A549 (cell line): ENCODE measurements at regions not wholly inside any gene's neighbourhood (a gene's known extent, or its start where the extent isn't known, plus 50 kb on each side); places are given as distances from the start of the nearest gene placed in this dataset.
A peak's percentile ranks its signal among the peaks of the same experiment; 100 is the strongest.

Experiments used
- ATAC-seq, 2 experiments: fragments of 200-7000 bp in 1 of 2; fragments of >200 bp in 1 of 2; cut with Nextera tagmentation in 1 of 2; cut with Tn5 transposase in 1 of 2; 3 replicates each; pipeline versions ENCODE4 v1.8.0 to v1.9.1; 2018 to 2020; ENCODE audit warnings: mild to moderate bottlenecking in 1 of 2, moderate library complexity in 1 of 2
- CTCF ChIA-PET: fragments of 300-600 bp; sonication (Branson Sonifier 250); formaldehyde crosslinking; extraction: SDS; loops from one replicate; lab custom pipeline; 2021; ENCODE audit warnings: antibody characterized with exemption, inconsistent platforms; lab: Yijun Ruan, JAX
- POLR2A ChIA-PET: fragments of 350-600 bp; formaldehyde crosslinking; extraction: SDS; loops from one replicate; lab custom pipeline; 2021; ENCODE audit warnings: antibody characterized with exemption, inconsistent platforms; lab: Yijun Ruan, JAX
- DNase-seq, 2 experiments: peaks; one replicate each; pipeline versions ENCODE4 v3.0.0 to v3.0.0-alpha.2; 2011 to 2016; ENCODE audit warnings: low read depth in 1 of 2, low spot score in 1 of 2
- FAIRE-seq: peaks from 2 replicates; lab custom pipeline; 2011; peaks lifted over from hg19 to GRCh38; lab: Jason Lieb, UNC
- H3K27ac ChIP-seq, 2 experiments: fragments of >200 bp; sonication (Bioruptor Twin); formaldehyde crosslinking; 3 replicates each; pipeline ENCODE4 v1.5.1; 2016 to 2017
- H3K4me1 ChIP-seq: fragments of >200 bp; sonication (Bioruptor Twin); formaldehyde crosslinking; 3 replicates; pipeline ENCODE4 v1.6.1; 2016
- H3K4me2 ChIP-seq: fragments of >200 bp; sonication (Bioruptor Twin); formaldehyde crosslinking; 3 replicates; pipeline ENCODE4 v1.6.1; 2016
- H3K4me3 ChIP-seq: fragments of >200 bp; sonication (Bioruptor Twin); formaldehyde crosslinking; 3 replicates; pipeline ENCODE4 v1.5.1; 2016
- H3K9me3 ChIP-seq: fragments of >200 bp; sonication (Bioruptor Twin); formaldehyde crosslinking; 3 replicates; pipeline ENCODE4 v1.6.1; 2016
- ATOH8 ChIP-seq: fragments of 250-450 bp; sonication (Bioruptor Pico); IDR thresholded peaks from 2 replicates; pipeline ENCODE4 v1.5.0; 2020; ENCODE audit warnings: low read depth, mild to moderate bottlenecking, moderate library complexity
- BCL3 ChIP-seq: fragments of >200 bp; sonication (Bioruptor Twin); formaldehyde crosslinking; IDR thresholded peaks from 3 replicates; pipeline ENCODE4 v1.6.1; 2016
- BHLHE40 ChIP-seq: IDR thresholded peaks from 2 replicates; pipeline ENCODE4 v1.6.1; 2012; ENCODE audit warnings: low read depth, low read length, inconsistent platforms
- CBX8 ChIP-seq: fragments of 200-600 bp; sonication (generic); IDR thresholded peaks from 2 replicates; pipeline ENCODE4 v1.6.1; 2016
- CEBPB ChIP-seq, 2 experiments: fragments of >200 bp in 1 of 2; sonication (Bioruptor Twin) in 1 of 2; formaldehyde crosslinking in 1 of 2; IDR thresholded peaks; 2 replicates each; pipeline ENCODE4 v1.6.1; 2012 to 2016
- CHD4 ChIP-seq: fragments of 200-600 bp; sonication (generic); IDR thresholded peaks from 2 replicates; pipeline ENCODE4 v1.6.1; 2016; ENCODE audit warnings: antibody characterized with exemption, mild to moderate bottlenecking, borderline replicate concordance
- CTCF ChIP-seq: fragments of >200 bp; sonication (Bioruptor Twin); formaldehyde crosslinking; IDR thresholded peaks from 3 replicates; pipeline ENCODE4 v1.5.1; 2016
- E2F6 ChIP-seq: IDR thresholded peaks from 2 replicates; pipeline ENCODE4 v1.6.1; 2012; ENCODE audit warnings: low read depth, borderline replicate concordance
- EHF ChIP-seq: fragments of 250-450 bp; sonication (Bioruptor Pico); IDR thresholded peaks from 2 replicates; pipeline ENCODE4 v1.5.0; 2020; ENCODE audit warnings: mild to moderate bottlenecking
- ESRRA ChIP-seq: fragments of 150-350 bp; IDR thresholded peaks from 2 replicates; pipeline ENCODE4 v1.6.1; 2014; ENCODE audit warnings: mild to moderate bottlenecking, low read length, borderline replicate concordance
- GATA3 ChIP-seq: IDR thresholded peaks from 2 replicates; pipeline ENCODE4 v1.6.1; 2012; ENCODE audit warnings: borderline replicate concordance
- HES2 ChIP-seq: fragments of >200 bp; sonication (Bioruptor Twin); formaldehyde crosslinking; IDR thresholded peaks from 2 replicates; pipeline ENCODE4 v1.6.1; 2016
- HMGXB4 ChIP-seq: fragments of 250-450 bp; sonication (Bioruptor Pico); IDR thresholded peaks from 2 replicates; pipeline ENCODE4 v1.5.0; 2021; ENCODE audit warnings: mild to moderate bottlenecking, moderate library complexity, borderline replicate concordance
- HOXB5 ChIP-seq: fragments of 250-450 bp; sonication (Bioruptor Pico); IDR thresholded peaks from 2 replicates; pipeline ENCODE4 v1.5.0; 2020; ENCODE audit warnings: mild to moderate bottlenecking, moderate library complexity
- JUNB ChIP-seq: fragments of >200 bp; sonication (Bioruptor Twin); formaldehyde crosslinking; IDR thresholded peaks from 2 replicates; pipeline ENCODE4 v1.6.1; 2016
- MAFK ChIP-seq: fragments of 450-650 bp; IDR thresholded peaks from 2 replicates; pipeline ENCODE4 v1.6.1; 2014; ENCODE audit not compliant: partially characterized antibody
- MAZ ChIP-seq: fragments of 150-350 bp; IDR thresholded peaks from 2 replicates; pipeline ENCODE4 v1.6.1; 2014; ENCODE audit warnings: antibody characterized with exemption, low read depth, low read length, borderline replicate concordance
- NFE2L2 ChIP-seq: fragments of 150-350 bp; conservative IDR thresholded peaks from 2 replicates; pipeline ENCODE4 v1.6.1; 2014; ENCODE audit warnings: low read length
- NR3C1 ChIP-seq: fragments of >200 bp; sonication (Bioruptor Twin); formaldehyde crosslinking; IDR thresholded peaks from 3 replicates; pipeline ENCODE4 v1.6.1; 2017
- RAD21 ChIP-seq, 2 experiments: fragments of >200 bp in 1 of 2; sonication (Bioruptor Twin) in 1 of 2; formaldehyde crosslinking in 1 of 2; IDR thresholded peaks in 1 of 2; conservative IDR thresholded peaks in 1 of 2; 2 replicates in 1 of 2; 3 replicates in 1 of 2; pipeline ENCODE4 v1.6.1; 2012 to 2018; ENCODE audit warnings: inconsistent platforms in 1 of 2
- RARB ChIP-seq: fragments of 250-450 bp; sonication (Bioruptor Pico); IDR thresholded peaks from 2 replicates; pipeline ENCODE4 v1.8.0; 2021; ENCODE audit warnings: mild to moderate bottlenecking, moderate library complexity
- RCOR1 ChIP-seq: fragments of 150-350 bp; IDR thresholded peaks from 2 replicates; pipeline ENCODE4 v1.6.1; 2014; ENCODE audit warnings: antibody characterized with exemption, low read length, low read depth
- RNF2 ChIP-seq: fragments of 200-600 bp; sonication (generic); IDR thresholded peaks from 2 replicates; pipeline ENCODE4 v1.6.1; 2016; ENCODE audit warnings: low read depth, mild to moderate bottlenecking, antibody characterized with exemption, moderate library complexity, borderline replicate concordance
- TFCP2L1 ChIP-seq: fragments of 250-450 bp; sonication (Bioruptor Pico); IDR thresholded peaks from 2 replicates; pipeline ENCODE4 v1.5.0; 2021; ENCODE audit warnings: mild to moderate bottlenecking
- ZFP36 ChIP-seq: fragments of 450-650 bp; IDR thresholded peaks from 2 replicates; pipeline ENCODE4 v1.6.1; 2014; ENCODE audit warnings: borderline replicate concordance; ENCODE audit not compliant: partially characterized antibody
- WGBS: methylation state at CpG from one replicate; pipeline ENCODE4 v1.1.6; 2017; ENCODE audit errors: missing lambda C conversion rate; 5-methylcytosine and 5-hydroxymethylcytosine counted together

- CTCF ChIA-PET: interaction anchor here (0.8 to 10.0 kb wide), 13 partner anchors 8 to 345 kb away, joined by 3 to 95 read pairs (median 6); no protein-coding TSS in a partner anchor
Observed at GRCh38 chr16:85371948-85372347, 241.2 kb upstream of the GSE1 start.

GRCh38 chr16:85372627-85373372 is 240.3 kb upstream of the GSE1 start:
- no peak overlapping the region for H3K4me2 ChIP-seq
- CTCF ChIA-PET: interaction anchor here (0.6 to 10.0 kb wide), 11 partner anchors 11 to 345 kb away, joined by 3 to 95 read pairs (median 3); no protein-coding TSS in a partner anchor
- ATAC-seq: 0 out of 6 replicates have a peak, but pooled peaks of 1 of the 2 experiments have one; percentile 16
- peak overlapping the region; percentile 22 to 72; a peak in 3 of 6 replicates for H3K27ac ChIP-seq
- no peak for TF ChIP-seq RARB (CRISPR knock-in tag)
- no peak for TF ChIP-seq GATA3
- TF ChIP-seq RCOR1: no peak
- no peak for TF ChIP-seq NFE2L2
- TF ChIP-seq, all 56 proteins: peak for 0
- 65% methylated on average over 15 of the region's 15 CpGs for WGBS
- Histone ChIP-seq H3K9me3 (no peaks in the 10 kb centered on the region), H3K4me3 (no peak overlapping the region), H3K4me1 (peaks cover 17% of the 10 kb centered on the region)
- POLR2A ChIA-PET: no interaction called here
- FAIRE-seq: no peak
- DNase-seq: peak in 1 of 2 experiments; percentile 52

More at GRCh38 chr16:85371948-85372347, 241.2 kb upstream of the GSE1 start:
- TF ChIP-seq HOXB5 (CRISPR knock-in tag) (no peak), ZFP36 (no peak), CTCF (no peak), HMGXB4 (no peak)
- Histone ChIP-seq H3K27ac (no peak overlapping the region), H3K4me2 (no peak overlapping the region), H3K9me3 (no peaks in the 10 kb centered on the region), H3K4me1 (peaks cover 17% of the 10 kb centered on the region), H3K4me3 (no peak overlapping the region)
- 95% methylated on average over 10 of the region's 10 CpGs for WGBS
- ATAC-seq (no peak), FAIRE-seq (no peak), DNase-seq (no peak)
- POLR2A ChIA-PET: no interaction called here

GRCh38 chr16:85373741-85374570 is 239.2 kb upstream of the GSE1 start:
- no peak overlapping the region for H3K4me2 ChIP-seq
- ATAC-seq (no peak), DNase-seq (no peak), FAIRE-seq (no peak)
- H3K4me1 ChIP-seq: peaks cover 17% of the 10 kb centered on the region
- CTCF ChIA-PET: interaction anchor here (1.2 to 1.8 kb wide), 2 partner anchors 20 to 47 kb away, joined by 3 to 5 read pairs; no protein-coding TSS in a partner anchor
- no peaks in the 10 kb centered on the region for H3K9me3 ChIP-seq
- no peak overlapping the region for H3K4me3 ChIP-seq
- no peak for TF ChIP-seq EHF
- TF ChIP-seq RCOR1: no peak
- no peak for TF ChIP-seq ESRRA
- TF ChIP-seq HES2: no peak
- TF ChIP-seq CEBPB (IDR thresholded peaks at IDR 0.05): no peak
- TF ChIP-seq CHD4: no peak
- TF ChIP-seq TFCP2L1 (CRISPR knock-in tag): no peak
- TF ChIP-seq E2F6: no peak
- TF ChIP-seq BHLHE40: no peak
- no peak for TF ChIP-seq MAFK
- no peak for TF ChIP-seq JUNB
- no peak for TF ChIP-seq RAD21 (conservative IDR thresholded peaks at IDR 0.05 in 1 of 2, IDR thresholded peaks at IDR 0.05 in 1 of 2)
- TF ChIP-seq MAZ: no peak
- TF ChIP-seq RNF2: no peak
- TF ChIP-seq NR3C1: no peak
- no peak for TF ChIP-seq ATOH8 (CRISPR knock-in tag)
- TF ChIP-seq CBX8: no peak
- no peak for TF ChIP-seq BCL3
- TF ChIP-seq, all 56 proteins: peak for 0
- POLR2A ChIA-PET: no interaction called here
- WGBS: 87% methylated on average over 36 of the region's 41 CpGs
- no peak overlapping the region for H3K27ac ChIP-seq
